ENCODE measurements at regions not wholly inside any gene's neighbourhood (a gene's known extent, or its start where the extent isn't known, plus 50 kb on each side); places are given as distances from the start of the nearest gene placed in this dataset.

- TF ChIP-seq TOX (CRISPR knock-in tag; IDR thresholded peaks at IDR 0.05; ENCODE audit: borderline replicate concordance) (no peak), ZC3H10 (CRISPR knock-in tag; IDR thresholded peaks at IDR 0.05) (no peak), ZFP30 (CRISPR knock-in tag; IDR thresholded peaks at IDR 0.05) (no peak), CSDC2 (CRISPR knock-in tag; IDR thresholded peaks at IDR 0.05) (no peak)
Measured at GRCh38 chr3:102163818-102164154, 271.0 kb upstream of the ZPLD1 start.
